SW480 (cell line): ENCODE measurements at regions not wholly inside any gene's neighbourhood (a gene's known extent, or its start where the extent isn't known, plus 50 kb on each side); places are given as distances from the start of the nearest gene placed in this dataset.

Experiments
- DNase-seq: peaks from one replicate; pipeline ENCODE4 v3.0.0-alpha.2; 2016; ENCODE audit warnings: low spot score

- peak; percentile 44 for DNase-seq
Observed at GRCh38 chr10:77710759-77711682, 73.4 kb upstream of the KCNMA1 start.

- DNase-seq: no peak
Observed at GRCh38 chr10:77710081-77710551, 72.5 kb upstream of the KCNMA1 start.

DNA sequence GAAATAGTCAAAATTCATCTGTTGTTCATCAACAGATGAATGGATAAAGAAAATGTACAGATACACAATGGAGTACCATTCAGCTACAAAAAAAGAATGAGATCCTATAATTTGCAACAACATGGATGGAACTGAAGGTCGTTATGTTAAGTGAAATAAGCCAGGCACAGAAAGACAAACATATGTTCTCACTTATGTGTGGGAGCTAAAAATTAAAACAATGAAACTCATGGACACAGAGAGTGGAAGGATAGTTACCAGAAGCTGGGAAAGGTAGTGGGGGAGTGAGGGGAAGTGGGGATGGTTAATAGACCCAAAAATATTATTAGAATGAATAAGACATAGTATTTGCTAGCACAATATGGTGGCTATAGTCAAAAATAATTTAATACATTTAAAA, 70.0 kb upstream of the KCNMA1 start:
- DNase-seq: no peak

DNA sequence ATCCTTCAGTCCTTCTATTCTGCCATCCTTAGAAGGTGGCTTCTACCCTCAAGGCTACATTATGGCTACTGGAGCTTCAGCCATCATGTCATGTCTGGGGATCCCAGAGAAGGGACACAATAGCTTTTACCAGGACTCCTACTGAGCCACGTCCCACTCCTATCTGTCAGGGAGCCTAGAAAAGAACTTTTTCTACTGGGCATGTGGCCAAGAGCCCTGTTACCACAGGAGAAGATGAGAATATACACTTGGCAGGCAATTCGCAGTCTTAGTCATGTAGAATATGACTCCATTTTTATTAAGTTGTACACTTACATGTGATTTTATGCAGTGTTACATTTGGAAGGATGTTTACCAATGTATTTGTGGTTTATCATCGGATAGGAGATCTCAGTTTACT, 64.6 kb upstream of the KCNMA1 start:
- no peak for DNase-seq

DNA sequence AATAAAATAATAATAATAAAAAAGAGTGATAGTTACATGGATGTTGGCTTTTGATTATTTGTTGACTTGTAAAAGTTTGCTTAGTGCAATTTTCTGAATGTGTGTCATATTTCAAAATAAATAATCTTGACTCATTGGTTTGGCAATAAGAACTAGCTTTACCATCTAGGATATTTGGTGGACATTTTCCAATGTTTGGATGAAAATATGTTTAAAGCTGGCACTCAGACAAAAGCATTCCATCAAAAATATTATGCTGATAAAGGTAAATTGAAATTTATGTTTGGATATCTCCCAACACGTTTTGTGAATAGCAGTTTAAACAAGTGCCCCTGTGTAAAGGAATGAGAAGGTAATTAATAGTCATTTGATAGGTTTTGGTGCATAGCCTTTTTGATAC, 62.5 kb upstream of the KCNMA1 start:
- DNase-seq: no peak

- no peak for DNase-seq
Observed at GRCh38 chr10:77699080-77699645, 61.6 kb upstream of the KCNMA1 start.

GRCh38 chr10:77698267-77698931, 60.8 kb upstream of the KCNMA1 start:
- no peak for DNase-seq

GRCh38 chr10:77696584-77696983, 59.0 kb upstream of the KCNMA1 start:
- DNase-seq: no peak

- DNase-seq: no peak
Observed at GRCh38 chr10:77695186-77695585, 57.6 kb upstream of the KCNMA1 start.

- DNase-seq: no peak
Observed at GRCh38 chr10:77692782-77693181, 55.2 kb upstream of the KCNMA1 start.

DNA sequence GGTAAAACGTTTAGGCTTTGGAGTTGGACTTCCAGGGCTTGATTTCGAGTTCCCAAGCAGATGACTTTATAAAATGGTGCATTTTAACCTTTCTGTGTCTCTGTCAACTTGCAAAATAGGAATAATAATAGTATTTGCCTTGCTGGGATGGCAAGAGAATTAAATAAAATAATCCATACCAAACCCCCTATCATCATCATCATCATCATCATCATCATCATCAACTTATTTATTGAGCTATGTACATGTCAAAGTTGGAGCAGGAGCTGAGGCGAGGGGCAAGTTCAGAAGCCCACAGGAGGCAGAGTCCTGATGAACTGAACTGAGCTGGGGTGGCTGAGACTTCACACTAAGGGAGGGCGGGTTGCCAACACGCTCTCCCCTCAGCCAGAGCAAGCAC, 51.7 kb upstream of the KCNMA1 start:
- no peak for DNase-seq

DNA sequence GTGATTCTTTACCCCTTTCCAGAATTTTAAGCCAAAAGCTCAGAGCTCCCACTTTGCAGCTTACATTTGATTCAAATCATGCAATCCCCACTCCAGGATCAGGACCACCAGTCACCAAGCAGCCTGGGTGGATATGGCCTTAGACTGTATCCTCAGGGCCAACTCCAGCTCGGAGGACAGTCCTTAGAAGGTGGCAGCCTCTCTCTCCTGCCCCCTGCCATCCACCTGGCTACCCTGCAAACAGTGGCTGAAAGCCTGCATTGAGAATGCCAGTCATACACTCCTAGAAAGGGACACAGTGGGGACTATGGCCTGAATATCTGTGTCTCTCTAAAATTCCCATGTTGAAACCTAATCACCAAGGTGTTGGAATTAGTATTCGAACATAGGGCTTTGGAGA, 50.0 kb upstream of the KCNMA1 start:
- DNase-seq: no peak
